Ovary (tissue), 7 donors: ENCODE measurements at regions not wholly inside any gene's neighbourhood (a gene's known extent, or its start where the extent isn't known, plus 50 kb on each side); places are given as distances from the start of the nearest gene placed in this dataset.

Experiments used
- DNase-seq, 5 donors: peaks; one replicate each; pipeline ENCODE4 v3.0.0-alpha.2; 2019 to 2020
- H3K27ac ChIP-seq, 2 donors: fragments of 200-600 bp; one replicate each; pipeline versions ENCODE4 v1.5.1 to v1.8.0; 2019 to 2022
- H3K27me3 ChIP-seq: fragments of 200-600 bp; one replicate; pipeline ENCODE4 v1.8.0; 2022
- H3K36me3 ChIP-seq: fragments of 200-600 bp; sonication (generic); one replicate; pipeline ENCODE4 v1.5.1; 2019
- H3K4me1 ChIP-seq: one replicate; pipeline ENCODE4 v1.8.1; 2013; ENCODE audit warnings: mild to moderate bottlenecking, moderate library complexity; ENCODE audit not compliant: insufficient read depth
- H3K4me3 ChIP-seq: fragments of 200-600 bp; sonication (generic); one replicate; pipeline ENCODE4 v1.5.1; 2017
- H3K9me3 ChIP-seq, 2 donors: fragments of 200-600 bp in 1 of 2; sonication (generic) in 1 of 2; one replicate each; pipeline versions ENCODE4 v1.5.1 to v1.8.1; 2013 to 2019; ENCODE audit warnings: mild to moderate bottlenecking in 1 of 2, moderate library complexity in 1 of 2
- EP300 ChIP-seq: sonication (generic); formaldehyde crosslinking; IDR thresholded peaks from one replicate; pipeline ENCODE4 v1.6.1; 2017; ENCODE audit warnings: antibody characterized with exemption
- POLR2A ChIP-seq: fragments of 450-650 bp; IDR thresholded peaks from one replicate; pipeline ENCODE4 v1.6.1; 2017; ENCODE audit warnings: antibody characterized with exemption, mild to moderate bottlenecking, moderate library complexity
- WGBS, 3 donors: extraction: QIAGEN DNeasy Blood & Tissue Kit in 1 of 3; methylation state at CpG; one replicate each; pipeline versions ENCODE4 v1.1.5 to v1.1.7; 2013 to 2017; 5-methylcytosine and 5-hydroxymethylcytosine counted together
- intact Hi-C, 4 donors: fragments of 100-400 bp; cut with DNase I; formaldehyde crosslinking; loops; one replicate each; pipeline versions ENCODE4 v1.11.0 to v1.15.1; 2022 to 2023
- TF ChIP-seq, protein P1 (sequence below), 3 donors: fragments of 450-650 bp in 2 of 3; fragments of 200-600 bp in 1 of 3; IDR thresholded peaks; one replicate each; pipeline versions ENCODE4 v1.5.1 to v1.8.0; 2016 to 2022; ENCODE audit warnings: antibody characterized with exemption in 3 of 3, mild to moderate bottlenecking in 1 of 3
- donor health status: DM: no; HTN: no; CAD: no; lungs with moderate emphysema.
- donor health status: DM: no; HTN: no; CAD: no.
- donor health status: Bipolar disorder and iron deficiency.
- donor health status: DM: no; HTN: no; CAD: no.
- donor health status: DM: yes; HTN: yes; CAD: no.

DNA sequence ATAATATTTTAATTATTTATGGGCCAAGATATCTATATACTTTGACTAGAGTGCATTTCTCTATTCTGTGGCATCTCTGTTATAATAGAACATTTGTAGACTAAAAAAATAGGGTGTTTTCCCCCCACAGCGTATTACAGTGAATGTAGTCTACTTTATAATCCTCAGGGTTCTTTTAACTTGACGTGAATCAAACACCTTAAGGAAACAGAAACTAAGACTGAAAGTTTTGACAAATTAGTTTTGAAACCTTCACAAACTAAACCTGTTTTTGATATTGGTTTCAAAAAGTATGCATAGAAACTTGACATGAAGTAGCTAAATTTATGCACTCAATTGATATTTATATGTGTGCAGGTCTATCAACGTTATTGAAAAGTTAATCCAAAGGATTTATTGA is 1963.1 kb upstream of the TENM3 start:
- Histone ChIP-seq H3K4me3 (no peak overlapping the region), H3K27me3 (no peaks in the 10 kb centered on the region), H3K4me1 (no peaks in the 10 kb centered on the region), H3K36me3 (no peaks in the 10 kb centered on the region), H3K9me3 (no peaks in the 10 kb centered on the region), H3K27ac (no peak overlapping the region)
- intact Hi-C loops = no loop called here
- 78 to 82% (median 81%) methylated on average over 3 of the region's 3 CpGs for WGBS, 3 donors
- TF ChIP-seq EP300 (no peak), POLR2A (no peak)
- TF ChIP-seq, protein P1, sequence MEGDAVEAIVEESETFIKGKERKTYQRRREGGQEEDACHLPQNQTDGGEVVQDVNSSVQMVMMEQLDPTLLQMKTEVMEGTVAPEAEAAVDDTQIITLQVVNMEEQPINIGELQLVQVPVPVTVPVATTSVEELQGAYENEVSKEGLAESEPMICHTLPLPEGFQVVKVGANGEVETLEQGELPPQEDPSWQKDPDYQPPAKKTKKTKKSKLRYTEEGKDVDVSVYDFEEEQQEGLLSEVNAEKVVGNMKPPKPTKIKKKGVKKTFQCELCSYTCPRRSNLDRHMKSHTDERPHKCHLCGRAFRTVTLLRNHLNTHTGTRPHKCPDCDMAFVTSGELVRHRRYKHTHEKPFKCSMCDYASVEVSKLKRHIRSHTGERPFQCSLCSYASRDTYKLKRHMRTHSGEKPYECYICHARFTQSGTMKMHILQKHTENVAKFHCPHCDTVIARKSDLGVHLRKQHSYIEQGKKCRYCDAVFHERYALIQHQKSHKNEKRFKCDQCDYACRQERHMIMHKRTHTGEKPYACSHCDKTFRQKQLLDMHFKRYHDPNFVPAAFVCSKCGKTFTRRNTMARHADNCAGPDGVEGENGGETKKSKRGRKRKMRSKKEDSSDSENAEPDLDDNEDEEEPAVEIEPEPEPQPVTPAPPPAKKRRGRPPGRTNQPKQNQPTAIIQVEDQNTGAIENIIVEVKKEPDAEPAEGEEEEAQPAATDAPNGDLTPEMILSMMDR (IDR thresholded peaks at IDR 0.05) = no peak
- DNase-seq = no peak

DNA sequence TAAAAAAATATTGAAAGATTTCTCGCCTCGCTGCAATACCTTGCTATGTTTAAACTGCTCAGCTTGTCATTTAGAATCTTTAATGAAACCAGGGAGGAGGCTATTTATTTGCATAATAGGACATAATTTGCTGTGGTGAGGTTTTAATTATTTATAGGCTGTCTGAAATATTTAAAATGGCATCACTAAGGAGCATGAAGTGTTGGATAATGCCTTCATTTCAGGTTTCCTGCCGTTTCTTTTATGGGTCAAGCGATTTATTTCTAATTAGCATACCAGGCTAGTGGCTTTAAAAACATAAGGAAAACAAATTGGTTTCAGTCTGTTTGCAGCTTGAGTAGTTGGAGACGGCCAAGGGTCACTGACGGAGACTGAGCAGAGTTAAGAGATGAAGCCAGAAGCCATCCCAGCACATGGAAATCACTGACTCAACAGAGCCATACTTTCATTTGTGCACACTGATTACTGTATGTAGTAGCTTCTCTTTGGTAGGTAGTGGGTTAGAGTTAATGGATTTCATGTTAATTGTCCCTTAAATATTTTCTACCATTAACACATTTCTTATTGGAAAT is 1962.4 kb upstream of the TENM3 start:
- Histone ChIP-seq H3K27ac (no peak overlapping the region), H3K27me3 (no peaks in the 10 kb centered on the region), H3K36me3 (no peaks in the 10 kb centered on the region), H3K4me1 (no peaks in the 10 kb centered on the region), H3K4me3 (no peak overlapping the region), H3K9me3 (no peaks in the 10 kb centered on the region)
- intact Hi-C loops = no loop called here
- TF ChIP-seq EP300 = no peak
- no peak for TF ChIP-seq POLR2A
- TF ChIP-seq, protein P1 (IDR thresholded peaks at IDR 0.05) = no peak
- no peak for DNase-seq
- WGBS, 3 donors = 60 to 67% (median 62%) methylated on average over 6 of the region's 6 CpGs

DNA sequence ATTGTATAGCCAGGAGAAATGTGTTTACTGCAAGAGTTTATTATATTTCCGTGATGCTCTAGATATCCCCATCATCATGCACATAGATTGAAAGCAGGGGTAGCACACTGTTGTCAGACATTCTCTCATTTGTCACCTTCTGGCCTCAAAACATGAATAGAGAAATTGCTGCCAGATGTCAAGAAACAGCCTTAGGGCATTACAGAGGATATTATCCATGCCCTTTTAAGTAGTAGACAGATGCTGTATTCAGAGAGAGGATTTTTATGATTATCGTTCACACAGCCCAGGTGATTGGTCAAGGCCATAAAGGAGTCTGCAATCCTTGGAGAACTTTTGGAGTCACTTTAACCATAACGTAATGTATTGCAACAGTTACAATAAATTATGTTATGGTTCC is 1961.5 kb upstream of the TENM3 start:
- Histone ChIP-seq H3K4me3 (no peak overlapping the region), H3K27me3 (no peaks in the 10 kb centered on the region), H3K9me3 (no peaks in the 10 kb centered on the region), H3K4me1 (no peaks in the 10 kb centered on the region), H3K27ac (no peak overlapping the region), H3K36me3 (no peaks in the 10 kb centered on the region)
- no peak for DNase-seq
- intact Hi-C loops = no loop called here
- 42 to 51% (median 43%) methylated on average over 3 of the region's 3 CpGs for WGBS, 3 donors
- TF ChIP-seq, protein P1 (IDR thresholded peaks at IDR 0.05) = no peak
- TF ChIP-seq EP300 = no peak
- TF ChIP-seq POLR2A = no peak

DNA sequence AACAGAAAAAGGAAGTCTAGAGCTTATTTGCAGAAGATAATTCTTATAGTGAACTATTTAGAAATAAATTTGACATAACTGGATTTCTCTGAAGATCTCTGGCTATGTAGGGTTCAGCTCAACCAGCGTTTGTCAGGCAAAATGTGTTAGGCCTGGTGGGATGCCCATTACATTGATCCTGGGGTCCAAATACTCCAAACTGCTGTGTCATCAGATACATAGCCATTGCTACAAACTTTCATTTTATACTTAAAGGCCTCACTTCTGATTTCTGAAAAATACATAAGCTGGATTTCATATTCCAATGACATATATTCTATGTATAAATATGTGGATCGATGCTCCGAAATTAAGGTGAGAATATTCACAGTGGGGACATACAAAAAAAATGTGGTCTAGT is 1958.9 kb upstream of the TENM3 start:
- whole genome bisulfite sequencing, 3 donors = 54 to 88% (median 85%) methylated on average over 3 of the region's 3 CpGs
- Histone ChIP-seq H3K27ac (no peak overlapping the region), H3K9me3 (no peaks in the 10 kb centered on the region), H3K4me3 (no peak overlapping the region), H3K4me1 (no peaks in the 10 kb centered on the region), H3K27me3 (no peaks in the 10 kb centered on the region), H3K36me3 (no peaks in the 10 kb centered on the region)
- TF ChIP-seq EP300 (no peak), POLR2A (no peak)
- TF ChIP-seq, protein P1 (IDR thresholded peaks at IDR 0.05) = no peak
- DNase-seq = no peak
- intact Hi-C loops = no loop called here
